Vagina (tissue), 2 donors: ENCODE measurements at regions not wholly inside any gene's neighbourhood (a gene's known extent, or its start where the extent isn't known, plus 50 kb on each side); places are given as distances from the start of the nearest gene placed in this dataset.

Experiments used
- CTCF ChIP-seq, 3 experiments: fragments of 450-650 bp in 2 of 3; fragments of 200-600 bp in 1 of 3; sonication (generic) in 1 of 3; IDR thresholded peaks; one replicate each; pipeline ENCODE4 v1.5.1; 2017 to 2019; ENCODE audit warnings: antibody characterized with exemption in 3 of 3, mild to moderate bottlenecking in 2 of 3, moderate library complexity in 2 of 3
- POLR2A ChIP-seq, 2 donors: fragments of 450-650 bp; IDR thresholded peaks; one replicate each; pipeline ENCODE4 v1.6.1; 2017; ENCODE audit warnings: antibody characterized with exemption in 2 of 2, mild to moderate bottlenecking in 2 of 2, moderate library complexity in 2 of 2
- POLR2AphosphoS5 ChIP-seq, 2 donors: sonication (generic); formaldehyde crosslinking; IDR thresholded peaks; one replicate each; pipeline ENCODE4 v1.9.0; 2017; ENCODE audit warnings: antibody characterized with exemption in 2 of 2, mild to moderate bottlenecking in 2 of 2, low read depth in 1 of 2; ENCODE audit not compliant: insufficient read depth in 1 of 2

GRCh38 chr5:2914981-2915484, 163.6 kb upstream of the IRX2 start:
- no peak for TF ChIP-seq CTCF (IDR thresholded peaks at IDR 0.05)
- TF ChIP-seq POLR2A (IDR thresholded peaks at IDR 0.05): no peak
- TF ChIP-seq POLR2AphosphoS5 (IDR thresholded peaks at IDR 0.05; ENCODE audit: insufficient read depth in 1 of 2, low read depth in 1 of 2): no peak
